GM12865 (cell line): ENCODE measurements at regions not wholly inside any gene's neighbourhood (a gene's known extent, or its start where the extent isn't known, plus 50 kb on each side); places are given as distances from the start of the nearest gene placed in this dataset.

Experiments used
- DNase-seq: peaks from one replicate; pipeline ENCODE4 v3.0.0; 2010; ENCODE audit warnings: low read depth
- H3K4me3 ChIP-seq: 2 replicates; pipeline ENCODE4 v1.5.1; 2011; ENCODE audit warnings: mild to moderate bottlenecking, low read depth, low read length, control low read depth
- CTCF ChIP-seq: IDR thresholded peaks from 2 replicates; pipeline ENCODE4 v1.5.1; 2011; ENCODE audit warnings: low read length, control low read depth, low read depth, inconsistent platforms; ENCODE audit not compliant: insufficient read depth; ENCODE audit errors: missing control alignments

- DNase-seq = no peak
- H3K4me3 ChIP-seq = no peak overlapping the region
- no peak for TF ChIP-seq CTCF
Measured at GRCh38 chr3:30945291-30945690, 50.8 kb upstream of the GADL1 start.

GRCh38 chr3:30948426-30948825 lies 54.0 kb upstream of the GADL1 start:
- no peak for TF ChIP-seq CTCF
- no peak for DNase-seq
- H3K4me3 ChIP-seq = no peak overlapping the region

- no peak for DNase-seq
- H3K4me3 ChIP-seq = no peak overlapping the region
- TF ChIP-seq CTCF = no peak
Measured at GRCh38 chr3:30951826-30952225, 57.4 kb upstream of the GADL1 start.

- no peak for DNase-seq
- no peak for TF ChIP-seq CTCF
- H3K4me3 ChIP-seq = no peak overlapping the region
Measured at GRCh38 chr3:30952786-30953185, 58.3 kb upstream of the GADL1 start.

- no peak overlapping the region for H3K4me3 ChIP-seq
- no peak for DNase-seq
- no peak for TF ChIP-seq CTCF
Measured at GRCh38 chr3:30954426-30954825, 60.0 kb upstream of the GADL1 start.

- H3K4me3 ChIP-seq = no peak overlapping the region
- DNase-seq = no peak
- TF ChIP-seq CTCF = no peak
Measured at GRCh38 chr3:30962084-30962483, 67.6 kb upstream of the GADL1 start.

GRCh38 chr3:30962493-30962892 lies 68.0 kb upstream of the GADL1 start:
- no peak for TF ChIP-seq CTCF
- DNase-seq = no peak
- H3K4me3 ChIP-seq = no peak overlapping the region
